Jurkat, Clone E6-1 (cell line): ENCODE measurements at regions not wholly inside any gene's neighbourhood (a gene's known extent, or its start where the extent isn't known, plus 50 kb on each side); places are given as distances from the start of the nearest gene placed in this dataset.

Experiments
- DNase-seq: peaks from one replicate; pipeline ENCODE4 v3.0.0-alpha.2; 2011; ENCODE audit warnings: low read depth, low spot score
- H3K4me3 ChIP-seq: 2 replicates; pipeline ENCODE4 v1.5.1; 2011; ENCODE audit warnings: mild to moderate bottlenecking, low read length, control low read depth, moderate library complexity

DNA sequence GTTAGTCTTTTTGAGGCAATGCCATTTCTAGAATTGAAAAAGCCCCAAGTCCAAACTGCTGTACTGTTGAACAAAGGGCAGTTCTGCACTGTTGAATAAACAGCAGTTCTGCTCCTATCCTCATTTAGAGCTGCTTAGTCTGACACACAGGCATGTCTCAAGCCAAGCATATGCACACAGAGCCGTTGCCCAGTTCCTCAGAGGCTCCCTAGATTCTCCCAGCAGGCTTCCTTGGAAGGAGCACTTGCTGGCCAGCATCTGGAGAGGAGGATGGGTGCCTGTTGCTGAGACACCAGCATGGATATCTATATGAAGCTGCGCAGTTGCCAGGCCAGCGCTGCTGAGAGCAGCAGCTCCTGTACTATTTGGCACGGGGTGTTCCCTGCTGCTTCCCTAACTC, 138.3 kb upstream of the USP38 start:
- H3K4me3 ChIP-seq, result no peak overlapping the region
- no peak for DNase-seq

DNA sequence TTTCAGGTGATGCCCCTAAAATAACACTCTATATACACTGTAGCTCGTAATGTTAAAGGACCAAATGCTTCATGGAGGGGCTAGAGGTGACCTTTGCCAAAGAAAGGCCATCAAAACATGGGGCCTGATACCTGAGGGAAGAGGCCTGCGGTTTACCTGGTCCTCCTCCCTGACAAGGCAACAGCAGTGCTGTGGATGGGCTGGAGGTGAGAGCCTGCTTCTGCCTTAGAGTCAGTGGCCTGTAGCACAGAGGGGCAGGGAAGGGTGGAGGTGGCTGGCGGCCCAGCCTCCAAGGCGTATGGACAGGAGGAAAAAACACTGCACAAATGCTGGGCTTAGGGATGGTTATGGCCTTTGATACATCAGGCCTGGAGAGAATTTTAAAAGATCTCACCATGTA, 137.8 kb upstream of the USP38 start:
- H3K4me3 ChIP-seq, result no peak overlapping the region
- no peak for DNase-seq

DNA sequence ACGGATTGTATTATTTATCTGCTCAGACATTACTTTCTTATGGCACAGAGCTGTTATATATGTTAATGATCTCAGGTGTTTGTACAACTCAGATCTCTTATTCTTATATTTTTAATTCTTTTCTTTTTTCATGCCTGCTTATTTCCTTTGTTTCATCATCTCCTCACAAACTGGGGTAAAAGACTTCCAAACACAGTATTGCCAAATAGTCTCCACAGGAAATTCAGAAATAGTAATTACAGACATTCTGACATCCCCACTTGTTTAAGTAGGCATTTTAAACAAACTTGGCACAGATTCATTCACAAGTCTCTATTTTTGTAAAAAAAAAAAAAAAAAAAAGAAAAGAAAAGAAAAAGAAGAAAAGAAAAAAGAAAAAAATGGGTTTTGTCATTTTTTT, 129.7 kb upstream of the USP38 start:
- DNase-seq, result no peak
- no peak overlapping the region for H3K4me3 ChIP-seq

GRCh38 chr4:143055997-143056396, 128.7 kb upstream of the USP38 start:
- no peak overlapping the region for H3K4me3 ChIP-seq
- no peak for DNase-seq

DNA sequence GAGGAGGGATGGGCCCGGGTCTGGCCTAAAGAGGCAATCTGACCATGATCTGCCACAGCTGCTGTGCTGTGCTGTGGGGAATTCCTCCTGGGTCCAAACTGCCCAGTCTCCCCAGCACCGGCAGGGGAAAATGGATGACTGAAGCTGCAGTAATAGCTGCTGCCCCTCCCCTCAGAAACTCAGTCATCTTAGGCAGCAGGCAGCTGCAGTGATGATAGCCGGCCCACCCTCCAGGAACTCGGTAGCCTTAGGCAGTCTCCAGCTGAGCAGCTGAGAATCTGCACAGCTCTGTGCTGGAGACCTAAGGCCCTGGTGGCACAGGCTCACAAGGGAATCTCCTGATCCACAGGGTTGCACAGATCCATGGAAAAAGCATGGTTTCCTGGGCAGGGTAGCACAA, 113.4 kb upstream of the USP38 start:
- no peak overlapping the region for H3K4me3 ChIP-seq
- no peak for DNase-seq

- H3K4me3 ChIP-seq, result no peak overlapping the region
- DNase-seq, result no peak
Observed at GRCh38 chr4:143076723-143077122, 108.0 kb upstream of the USP38 start.

DNA sequence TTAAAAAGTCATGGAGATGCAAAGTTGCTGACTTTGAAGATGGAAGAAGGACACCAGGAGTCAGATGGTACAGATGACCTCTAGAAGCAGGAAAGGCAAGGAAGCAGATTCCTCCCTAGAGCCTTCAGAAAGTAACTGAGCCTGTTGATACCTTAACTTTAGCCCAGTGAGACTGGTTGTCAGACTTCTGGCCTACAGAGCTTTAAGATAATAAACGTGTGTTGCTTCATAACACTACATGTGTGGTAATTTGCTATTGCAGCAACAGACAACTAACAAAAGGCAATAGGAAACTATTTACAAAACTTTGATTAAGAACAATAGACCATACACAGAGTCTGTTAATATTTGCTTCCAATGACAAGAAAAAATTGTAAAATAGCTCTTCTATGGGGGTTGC, 102.0 kb upstream of the USP38 start:
- H3K4me3 ChIP-seq, result no peak overlapping the region
- DNase-seq, result no peak

- no peak overlapping the region for H3K4me3 ChIP-seq
- DNase-seq, result no peak
Observed at GRCh38 chr4:143083756-143084472, 100.8 kb upstream of the USP38 start.

GRCh38 chr4:143084566-143084965, 100.2 kb upstream of the USP38 start:
- no peak for DNase-seq
- no peak overlapping the region for H3K4me3 ChIP-seq

GRCh38 chr4:143085224-143085623, 99.5 kb upstream of the USP38 start:
- no peak for DNase-seq
- H3K4me3 ChIP-seq, result no peak overlapping the region

DNA sequence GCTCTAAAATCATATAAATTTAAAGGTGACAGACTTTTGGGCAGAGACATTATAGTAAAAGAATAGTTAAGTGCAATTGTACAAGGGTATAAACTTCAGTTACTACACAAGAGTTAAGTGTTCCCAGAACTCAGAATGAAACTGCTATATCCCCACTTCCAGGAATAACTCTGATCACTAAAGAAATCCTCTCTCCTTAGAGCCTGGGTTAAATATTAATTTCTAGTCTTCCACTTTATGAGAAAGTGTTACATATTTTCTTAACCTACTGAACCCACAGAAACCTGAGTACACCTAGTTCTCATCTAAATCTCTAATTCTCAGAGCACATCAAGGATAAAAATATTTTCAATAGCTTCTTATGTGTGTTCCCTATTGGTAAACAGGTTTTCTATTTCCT, 99.1 kb upstream of the USP38 start:
- DNase-seq, result no peak
- H3K4me3 ChIP-seq, result no peak overlapping the region

DNA sequence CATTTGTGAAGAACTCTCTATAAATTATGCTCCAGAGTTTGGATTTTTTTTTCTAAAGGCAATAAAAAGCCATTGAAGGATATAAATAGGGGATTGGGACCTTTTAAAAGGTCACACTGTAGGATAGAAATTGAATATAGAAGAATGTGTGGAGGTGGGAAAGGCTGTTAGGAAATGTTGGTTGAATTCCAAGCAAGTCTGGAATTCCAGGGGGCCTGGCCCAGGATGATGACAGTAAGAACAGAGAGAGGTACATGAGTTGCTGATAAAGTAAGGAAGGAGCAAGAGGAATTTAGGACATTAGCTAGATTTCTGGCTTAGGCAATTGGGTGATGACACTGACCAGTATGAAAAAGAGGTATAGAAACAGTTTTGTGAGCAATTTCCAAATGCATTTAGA, 95.4 kb upstream of the USP38 start:
- no peak overlapping the region for H3K4me3 ChIP-seq
- no peak for DNase-seq

- no peak for DNase-seq
- H3K4me3 ChIP-seq, result no peak overlapping the region
Observed at GRCh38 chr4:143089847-143090246, 94.9 kb upstream of the USP38 start.

- no peak for DNase-seq
- no peak overlapping the region for H3K4me3 ChIP-seq
Observed at GRCh38 chr4:143091862-143092261, 92.9 kb upstream of the USP38 start.

DNA sequence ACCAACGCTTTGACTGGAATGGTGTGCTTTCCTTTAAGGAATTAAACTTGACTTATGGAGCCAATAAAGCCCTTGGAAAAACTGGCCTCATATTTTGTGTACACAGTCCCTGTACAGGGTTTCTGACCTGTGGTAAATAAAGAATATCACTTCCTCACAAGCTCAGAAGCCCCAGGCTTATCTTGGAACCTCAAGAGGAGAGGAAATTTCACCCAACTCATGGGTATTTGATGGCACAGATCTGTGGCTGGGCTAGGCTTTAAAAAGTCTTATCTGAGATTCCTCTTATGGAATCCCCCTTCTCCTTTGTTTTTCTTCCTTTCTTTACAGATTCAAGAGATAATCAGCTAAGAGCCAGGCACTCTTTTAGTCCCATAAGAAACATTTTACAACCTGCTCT, 89.3 kb upstream of the USP38 start:
- H3K4me3 ChIP-seq, result no peak overlapping the region
- DNase-seq, result no peak

DNA sequence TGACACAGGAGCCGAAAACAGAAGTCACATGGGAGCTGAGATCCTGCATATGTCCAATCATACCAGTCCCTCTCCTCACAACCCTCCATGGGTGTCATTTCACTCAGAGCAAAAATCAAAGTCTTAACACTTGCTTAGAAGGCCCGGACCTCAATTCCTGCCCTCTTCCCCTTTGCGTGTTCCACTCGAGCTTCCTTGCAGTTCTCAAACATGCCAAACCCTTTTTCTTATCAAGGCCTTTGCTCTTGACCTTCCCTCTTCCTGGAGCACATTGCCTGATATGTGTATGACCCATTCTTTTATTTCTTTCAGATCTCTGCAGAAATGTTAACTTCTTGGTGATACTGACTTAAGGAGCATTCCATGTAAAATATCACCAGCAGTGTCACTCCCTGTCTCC, 87.0 kb upstream of the USP38 start:
- H3K4me3 ChIP-seq, result no peak overlapping the region

GRCh38 chr4:143099693-143100092, 85.0 kb upstream of the USP38 start:
- no peak overlapping the region for H3K4me3 ChIP-seq
- no peak for DNase-seq

More for the DNA sequence above, 87.0 kb upstream of the USP38 start:
- DNase-seq, result no peak

- no peak overlapping the region for H3K4me3 ChIP-seq
- no peak for DNase-seq
Observed at GRCh38 chr4:143109376-143109775, 75.3 kb upstream of the USP38 start.

GRCh38 chr4:143118663-143119062, 66.1 kb upstream of the USP38 start:
- no peak overlapping the region for H3K4me3 ChIP-seq
- DNase-seq, result no peak

DNA sequence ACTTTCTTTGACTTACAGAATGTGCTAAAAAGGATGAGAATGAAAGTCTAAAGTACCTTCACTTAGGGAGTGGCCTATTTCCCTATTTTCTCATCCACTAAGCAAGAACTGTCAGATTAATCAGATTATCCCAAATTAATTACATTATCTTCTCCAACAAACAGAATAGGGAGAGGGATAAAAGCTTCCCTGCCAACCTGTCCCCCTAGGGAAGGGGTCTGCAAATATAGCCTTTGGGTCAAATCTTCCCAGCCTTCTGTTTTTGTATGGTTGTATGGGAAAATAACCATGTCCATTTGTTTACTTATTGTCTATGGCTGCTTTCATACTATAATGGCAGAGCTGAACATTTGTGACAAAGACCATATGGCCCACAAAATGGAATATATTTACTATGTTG, 57.1 kb upstream of the USP38 start:
- no peak for DNase-seq
- no peak overlapping the region for H3K4me3 ChIP-seq

DNA sequence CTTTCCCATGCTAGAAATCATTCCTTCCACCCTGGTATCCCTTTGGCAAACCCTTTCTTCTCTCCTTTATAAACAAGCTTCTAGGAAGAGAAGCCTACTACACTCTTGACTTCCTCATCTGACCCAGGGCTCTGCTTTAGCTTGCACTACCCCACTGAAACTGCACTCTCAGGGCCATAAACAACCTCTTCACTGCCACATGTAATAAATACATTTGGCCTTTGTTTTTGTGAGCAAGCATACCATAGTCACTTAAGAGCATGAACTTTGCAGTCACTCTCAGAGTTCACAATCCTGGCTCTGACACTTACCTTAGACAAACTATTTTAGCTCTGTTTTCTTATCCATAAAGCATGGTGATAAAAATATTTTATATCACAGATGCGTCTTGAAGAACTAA, 50.7 kb upstream of the USP38 start:
- H3K4me3 ChIP-seq, result no peak overlapping the region

More for the DNA sequence above, 50.7 kb upstream of the USP38 start:
- DNase-seq, result no peak
